GM13977 (cell line): ENCODE measurements at regions not wholly inside any gene's neighbourhood (a gene's known extent, or its start where the extent isn't known, plus 50 kb on each side); places are given as distances from the start of the nearest gene placed in this dataset.

ENCODE experiments used
- DNase-seq: peaks from one replicate; pipeline ENCODE4 v3.0.0; 2012; ENCODE audit warnings: low spot score
- in situ Hi-C: fragments of 300-500 bp; cut with MboI; formaldehyde crosslinking; loops from one replicate; pipeline ENCODE4 v1.12.0; 2022; ENCODE audit warnings: low sequenced_read_pairs, low pct_unique_long_range_greater_than_20kb, mixed read lengths, inconsistent platforms; ENCODE audit not compliant: unreplicated experiment
- TF ChIP-seq, protein P1 (sequence below): IDR thresholded peaks from 2 replicates; pipeline ENCODE4 v1.5.1; 2012; ENCODE audit warnings: mild to moderate bottlenecking, control low read depth; ENCODE audit not compliant: insufficient read depth; ENCODE audit errors: extremely low read depth, missing control alignments

DNA sequence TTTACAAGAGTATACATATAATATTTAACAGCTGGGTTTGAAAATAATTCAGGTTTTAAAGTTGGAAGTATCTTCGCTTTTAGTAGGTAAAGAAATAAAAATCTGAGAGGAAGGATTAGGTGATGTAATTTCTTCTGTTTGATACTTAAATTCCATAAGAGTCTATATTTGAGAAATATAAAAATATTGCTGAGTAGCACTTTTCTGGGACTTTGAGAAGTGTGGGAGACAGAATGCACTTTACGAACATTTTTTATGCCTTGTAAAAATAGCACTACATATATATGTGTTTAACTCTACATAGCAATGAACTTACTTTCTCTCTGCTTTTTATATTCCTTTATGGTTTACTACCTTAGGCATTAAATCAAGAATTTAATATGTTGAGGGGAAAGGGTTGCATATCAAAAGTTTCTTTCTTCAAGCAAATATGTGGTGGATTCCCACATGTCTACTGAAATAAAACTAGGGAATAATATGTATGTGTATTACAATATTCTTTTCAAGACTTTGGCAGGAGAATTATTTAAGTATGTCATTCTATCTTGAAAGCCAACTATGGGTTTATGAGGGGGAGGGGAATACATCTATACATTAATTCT, 266.7 kb upstream of the ADAMTS5 start:
- in situ Hi-C loops = no loop called here
- TF ChIP-seq, protein P1, sequence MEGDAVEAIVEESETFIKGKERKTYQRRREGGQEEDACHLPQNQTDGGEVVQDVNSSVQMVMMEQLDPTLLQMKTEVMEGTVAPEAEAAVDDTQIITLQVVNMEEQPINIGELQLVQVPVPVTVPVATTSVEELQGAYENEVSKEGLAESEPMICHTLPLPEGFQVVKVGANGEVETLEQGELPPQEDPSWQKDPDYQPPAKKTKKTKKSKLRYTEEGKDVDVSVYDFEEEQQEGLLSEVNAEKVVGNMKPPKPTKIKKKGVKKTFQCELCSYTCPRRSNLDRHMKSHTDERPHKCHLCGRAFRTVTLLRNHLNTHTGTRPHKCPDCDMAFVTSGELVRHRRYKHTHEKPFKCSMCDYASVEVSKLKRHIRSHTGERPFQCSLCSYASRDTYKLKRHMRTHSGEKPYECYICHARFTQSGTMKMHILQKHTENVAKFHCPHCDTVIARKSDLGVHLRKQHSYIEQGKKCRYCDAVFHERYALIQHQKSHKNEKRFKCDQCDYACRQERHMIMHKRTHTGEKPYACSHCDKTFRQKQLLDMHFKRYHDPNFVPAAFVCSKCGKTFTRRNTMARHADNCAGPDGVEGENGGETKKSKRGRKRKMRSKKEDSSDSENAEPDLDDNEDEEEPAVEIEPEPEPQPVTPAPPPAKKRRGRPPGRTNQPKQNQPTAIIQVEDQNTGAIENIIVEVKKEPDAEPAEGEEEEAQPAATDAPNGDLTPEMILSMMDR = no peak
- DNase-seq = no peak

DNA sequence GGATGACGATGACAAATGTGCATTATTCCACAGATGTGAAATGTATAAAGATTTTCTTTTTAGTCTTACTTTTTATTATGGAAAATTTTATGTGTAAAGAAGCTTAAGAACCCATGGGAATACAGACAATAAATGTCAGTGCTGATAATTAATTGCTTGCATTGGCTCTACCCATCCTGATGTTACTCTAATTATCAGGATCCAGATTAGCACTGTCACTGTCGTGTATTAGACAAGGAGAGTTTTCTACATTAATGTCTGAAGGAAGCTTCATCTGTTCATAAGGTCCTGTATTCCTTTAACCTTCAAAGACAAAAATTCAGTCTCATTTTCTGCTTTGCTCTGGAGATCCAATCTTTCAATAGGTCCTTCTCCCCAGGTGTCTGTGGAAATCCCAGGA, 259.1 kb upstream of the ADAMTS5 start:
- in situ Hi-C loops = no loop called here
- no peak for DNase-seq
- TF ChIP-seq, protein P1 = no peak

DNA sequence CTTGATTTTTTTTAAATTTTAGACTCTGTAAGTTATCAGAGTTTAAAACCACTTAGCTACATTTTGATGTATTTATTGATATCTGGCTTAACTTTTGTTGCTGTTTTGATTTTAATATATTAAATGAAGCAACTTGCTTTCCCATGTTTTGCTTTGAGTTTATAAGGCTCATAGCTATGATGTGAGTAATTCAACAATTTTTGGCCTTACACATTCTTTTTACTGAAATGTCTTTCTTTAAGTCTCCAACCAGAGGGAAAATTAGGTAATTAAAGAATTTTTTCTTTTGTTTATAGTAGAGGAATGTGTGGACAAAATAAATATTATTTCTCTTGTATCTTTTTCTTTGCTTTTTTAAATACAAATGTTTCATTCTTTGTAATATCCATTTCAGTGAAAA, 258.3 kb upstream of the ADAMTS5 start:
- DNase-seq = no peak
- TF ChIP-seq, protein P1 = no peak
- in situ Hi-C loops = no loop called here

DNA sequence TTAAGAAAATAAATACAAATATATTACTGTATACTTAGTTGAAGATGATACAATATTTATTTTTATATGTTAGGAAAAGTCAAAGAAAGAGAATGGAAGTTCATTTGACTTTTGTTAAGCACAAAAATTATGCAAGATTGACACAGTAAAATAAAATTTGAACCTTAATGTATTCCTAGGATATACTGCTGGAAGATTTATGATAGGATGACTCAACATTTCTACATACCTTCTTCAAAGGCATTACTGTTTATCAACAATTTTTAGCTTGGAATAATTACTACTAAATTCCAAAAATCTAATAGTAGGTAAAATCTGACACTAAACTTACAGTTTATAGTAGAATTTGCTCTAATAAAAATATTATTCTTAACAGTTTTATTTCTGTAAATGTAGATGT, 257.3 kb upstream of the ADAMTS5 start:
- in situ Hi-C loops = no loop called here
- DNase-seq = no peak
- TF ChIP-seq, protein P1 = no peak

DNA sequence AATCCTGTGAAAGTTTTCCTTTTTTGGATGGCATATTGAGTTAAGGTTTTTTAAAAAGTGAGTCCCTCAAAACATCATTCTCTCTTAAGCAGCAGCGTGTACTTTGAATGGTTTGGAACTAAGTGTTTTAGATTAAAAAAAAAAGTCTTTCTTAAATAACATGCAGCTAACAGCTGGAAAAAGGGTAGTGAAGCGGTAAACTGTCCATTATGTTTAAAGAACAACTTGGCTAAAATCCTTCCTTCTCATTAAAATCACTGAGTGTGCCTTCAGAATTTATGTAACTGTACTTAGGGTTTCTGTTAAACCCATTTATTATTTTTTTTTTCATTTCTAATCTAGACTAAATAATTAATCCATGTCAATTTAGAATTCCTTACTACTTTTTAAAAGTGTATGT, 254.2 kb upstream of the ADAMTS5 start:
- DNase-seq = no peak
- TF ChIP-seq, protein P1 = no peak
- in situ Hi-C loops = no loop called here

DNA sequence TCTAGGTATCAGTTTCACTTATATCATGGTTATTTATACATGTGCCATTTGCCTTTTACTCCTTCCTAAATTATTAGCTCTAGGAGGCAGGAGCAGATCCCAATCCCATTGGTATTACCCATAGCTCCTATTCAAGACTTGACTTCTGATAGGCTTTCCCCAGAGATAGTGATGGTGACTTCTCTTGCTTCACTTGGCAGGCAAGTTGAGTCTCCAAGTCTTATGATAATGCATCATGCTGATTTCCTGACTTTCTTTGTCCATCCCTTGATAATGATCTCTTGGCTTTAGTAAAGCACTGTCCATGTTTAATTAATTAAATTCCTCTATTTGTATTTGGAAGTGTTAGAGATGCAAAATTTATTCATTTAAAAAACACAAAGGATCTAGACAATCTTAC, 253.5 kb upstream of the ADAMTS5 start:
- no peak for DNase-seq
- in situ Hi-C loops = no loop called here
- TF ChIP-seq, protein P1 = no peak

DNA sequence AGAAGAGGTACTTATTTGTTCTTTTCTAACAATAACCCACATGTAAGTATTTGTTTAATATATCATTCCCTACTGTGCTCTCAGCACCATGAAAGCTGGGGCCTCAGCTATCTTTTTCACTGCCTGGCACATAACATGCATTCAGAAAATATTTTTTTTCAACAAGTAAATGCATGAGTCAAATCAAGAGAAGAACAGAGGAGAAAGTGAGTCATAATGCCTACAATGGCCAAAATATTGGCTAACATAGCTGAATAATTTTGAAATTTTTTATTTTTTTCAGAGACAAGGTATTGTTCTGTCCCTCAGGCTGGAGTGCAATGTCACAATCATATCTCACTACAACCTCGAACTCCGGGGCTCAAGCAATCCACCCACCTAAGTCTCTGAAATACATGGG, 252.2 kb upstream of the ADAMTS5 start:
- in situ Hi-C loops = no loop called here

More for the DNA sequence above, 252.2 kb upstream of the ADAMTS5 start:
- TF ChIP-seq, protein P1 = no peak
- no peak for DNase-seq
